ENCODE measurements at regions not wholly inside any gene's neighbourhood (a gene's known extent, or its start where the extent isn't known, plus 50 kb on each side); places are given as distances from the start of the nearest gene placed in this dataset.

GRCh38 chr1:194318790-194319280 is 1132.4 kb upstream of the B3GALT2 start:
- TF ChIP-seq POLR2AphosphoS5 (IDR thresholded peaks at IDR 0.05; ENCODE audit: insufficient read depth, low read depth, low read length) (no peak), EZH2 (IDR thresholded peaks at IDR 0.05; ENCODE audit: borderline replicate concordance, low read depth, low read length, severe bottlenecking) (no peak)
- TF ChIP-seq, protein P1, sequence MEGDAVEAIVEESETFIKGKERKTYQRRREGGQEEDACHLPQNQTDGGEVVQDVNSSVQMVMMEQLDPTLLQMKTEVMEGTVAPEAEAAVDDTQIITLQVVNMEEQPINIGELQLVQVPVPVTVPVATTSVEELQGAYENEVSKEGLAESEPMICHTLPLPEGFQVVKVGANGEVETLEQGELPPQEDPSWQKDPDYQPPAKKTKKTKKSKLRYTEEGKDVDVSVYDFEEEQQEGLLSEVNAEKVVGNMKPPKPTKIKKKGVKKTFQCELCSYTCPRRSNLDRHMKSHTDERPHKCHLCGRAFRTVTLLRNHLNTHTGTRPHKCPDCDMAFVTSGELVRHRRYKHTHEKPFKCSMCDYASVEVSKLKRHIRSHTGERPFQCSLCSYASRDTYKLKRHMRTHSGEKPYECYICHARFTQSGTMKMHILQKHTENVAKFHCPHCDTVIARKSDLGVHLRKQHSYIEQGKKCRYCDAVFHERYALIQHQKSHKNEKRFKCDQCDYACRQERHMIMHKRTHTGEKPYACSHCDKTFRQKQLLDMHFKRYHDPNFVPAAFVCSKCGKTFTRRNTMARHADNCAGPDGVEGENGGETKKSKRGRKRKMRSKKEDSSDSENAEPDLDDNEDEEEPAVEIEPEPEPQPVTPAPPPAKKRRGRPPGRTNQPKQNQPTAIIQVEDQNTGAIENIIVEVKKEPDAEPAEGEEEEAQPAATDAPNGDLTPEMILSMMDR (IDR thresholded peaks at IDR 0.05; ENCODE audit: extremely low read depth in 1 of 2, insufficient read depth in 1 of 2, low read depth in 1 of 2, low read length in 2 of 2) = no peak
